IMR-90 (cell line): ENCODE measurements at regions not wholly inside any gene's neighbourhood (a gene's known extent, or its start where the extent isn't known, plus 50 kb on each side); places are given as distances from the start of the nearest gene placed in this dataset.

Experiments
- ATAC-seq: fragments of 200-7000 bp; cut with Tn5 transposase; 2 replicates; pipeline ENCODE4 v1.9.1; 2020; ENCODE audit warnings: low read depth, mild to moderate bottlenecking, moderate library complexity
- BruUV-seq: library from RNA; stranded (reverse); fragments of 400-500 nt; replicated peaks from 2 replicates; lab custom pipeline; 2021; lab: Mats Ljungman, UMichigan
- CTCF ChIA-PET: fragments of 300-600 bp; formaldehyde crosslinking; extraction: SDS; loops from one replicate; lab custom pipeline; 2021; ENCODE audit warnings: antibody characterized with exemption; lab: Yijun Ruan, JAX
- POLR2A ChIA-PET: fragments of 300-600 bp; sonication (Branson Sonifier 250); formaldehyde crosslinking; loops from one replicate; lab custom pipeline; 2022; ENCODE audit warnings: antibody characterized with exemption; ENCODE audit not compliant: unreplicated experiment; lab: Charles Lee
- DNase-seq: peaks from one replicate; pipeline ENCODE4 v3.0.0; 2013
- H2AFZ ChIP-seq: replicated peaks from 2 replicates; pipeline ENCODE3; 2013; ENCODE audit warnings: low read length, mild to moderate bottlenecking; ENCODE audit not compliant: poor library complexity
- H2AK5ac ChIP-seq: 2 replicates; pipeline ENCODE4 v1.6.1; 2013; ENCODE audit warnings: low read depth, low read length, inconsistent platforms
- H2AK9ac ChIP-seq: replicated peaks from 2 replicates; pipeline ENCODE3; 2013; ENCODE audit warnings: mild to moderate bottlenecking, low read depth, low read length, moderate library complexity; ENCODE audit not compliant: poor library complexity
- H2BK120ac ChIP-seq: 2 replicates; pipeline ENCODE4 v1.6.1; 2013; ENCODE audit warnings: low read depth, low read length, inconsistent platforms
- H2BK15ac ChIP-seq: 3 replicates; pipeline ENCODE4 v1.6.1; 2013; ENCODE audit warnings: low read depth, low read length, inconsistent platforms
- H2BK20ac ChIP-seq: 2 replicates; pipeline ENCODE4 v1.6.1; 2013; ENCODE audit warnings: low read depth, mild to moderate bottlenecking, inconsistent platforms, low read length, moderate library complexity
- H2BK5ac ChIP-seq: 2 replicates; pipeline ENCODE4 v1.6.1; 2013; ENCODE audit warnings: mild to moderate bottlenecking, low read depth, low read length, inconsistent platforms; ENCODE audit not compliant: poor library complexity, severe bottlenecking
- H3K14ac ChIP-seq: replicated peaks from 2 replicates; pipeline ENCODE4 v1.6.1; 2013; ENCODE audit warnings: low read depth, low read length, inconsistent platforms
- H3K18ac ChIP-seq: 2 replicates; pipeline ENCODE4 v1.6.1; 2013; ENCODE audit warnings: low read depth, low read length, control low read depth
- H3K23ac ChIP-seq: 2 replicates; pipeline ENCODE4 v1.6.1; 2013; ENCODE audit warnings: low read depth, low read length, inconsistent platforms
- H3K27ac ChIP-seq: 2 replicates; pipeline ENCODE4 v1.5.1; 2013; ENCODE audit warnings: mild to moderate bottlenecking, control low read depth, low read length; ENCODE audit not compliant: insufficient read depth
- H3K27me3 ChIP-seq: 2 replicates; pipeline ENCODE4 v1.6.1; 2013; ENCODE audit warnings: low read length; ENCODE audit not compliant: control insufficient read depth, insufficient read depth
- H3K36me3 ChIP-seq: 2 replicates; pipeline ENCODE4 v1.6.1; 2013; ENCODE audit warnings: low read length, mixed read lengths; ENCODE audit not compliant: control insufficient read depth, insufficient read depth
- H3K4ac ChIP-seq: 2 replicates; pipeline ENCODE4 v1.6.1; 2013; ENCODE audit warnings: low read depth, low read length, inconsistent platforms
- H3K4me1 ChIP-seq: 2 replicates; pipeline ENCODE4 v1.6.1; 2013; ENCODE audit warnings: low read length, mixed read lengths; ENCODE audit not compliant: control insufficient read depth, insufficient read depth
- H3K4me2 ChIP-seq: 2 replicates; pipeline ENCODE4 v1.6.1; 2013; ENCODE audit warnings: low read depth, mild to moderate bottlenecking, control low read depth, low read length, moderate library complexity
- H3K4me3 ChIP-seq: 2 replicates; pipeline ENCODE4 v1.5.1; 2013; ENCODE audit warnings: low read depth, mild to moderate bottlenecking, control low read depth, low read length, moderate library complexity; ENCODE audit not compliant: insufficient read depth
- H3K56ac ChIP-seq: 2 replicates; pipeline ENCODE4 v1.6.1; 2013; ENCODE audit warnings: low read length, inconsistent platforms; ENCODE audit not compliant: insufficient read depth; ENCODE audit errors: extremely low read depth
- H3K79me1 ChIP-seq, 2 experiments: 2 replicates each; pipeline ENCODE4 v1.6.1; 2013; ENCODE audit warnings: low read length in 2 of 2, inconsistent platforms in 1 of 2, low read depth in 1 of 2
- H3K9ac ChIP-seq: 2 replicates; pipeline ENCODE4 v1.6.1; 2013; ENCODE audit warnings: low read depth, low read length, control low read depth
- H3K9me1 ChIP-seq: 2 replicates; pipeline ENCODE4 v1.6.1; 2013; ENCODE audit warnings: low read length, inconsistent platforms; ENCODE audit not compliant: insufficient read depth
- H3K9me3 ChIP-seq: 2 replicates; pipeline ENCODE4 v1.6.1; 2013; ENCODE audit warnings: low read length; ENCODE audit not compliant: control insufficient read depth, insufficient read depth
- H4K20me1 ChIP-seq: 2 replicates; pipeline ENCODE4 v1.6.1; 2013; ENCODE audit warnings: low read length, inconsistent platforms; ENCODE audit not compliant: insufficient read depth
- H4K5ac ChIP-seq: 2 replicates; pipeline ENCODE4 v1.6.1; 2013; ENCODE audit warnings: mild to moderate bottlenecking, low read depth, low read length, control low read depth
- H4K8ac ChIP-seq, 2 experiments: 2 replicates each; pipeline ENCODE4 v1.6.1; 2013; ENCODE audit warnings: low read depth in 2 of 2, low read length in 2 of 2, control low read depth in 1 of 2, inconsistent platforms in 1 of 2
- H4K91ac ChIP-seq: 2 replicates; pipeline ENCODE4 v1.6.1; 2013; ENCODE audit warnings: low read depth, low read length, inconsistent platforms; ENCODE audit not compliant: insufficient read depth
- BHLHE40 ChIP-seq: fragments of 150-350 bp; IDR thresholded peaks from 2 replicates; pipeline ENCODE4 v1.6.1; 2016; ENCODE audit warnings: mild to moderate bottlenecking, low read depth, low read length
- CEBPB ChIP-seq: IDR thresholded peaks from 2 replicates; pipeline ENCODE4 v1.6.1; 2012; ENCODE audit warnings: low read depth, low read length, improper control_type of control experiment
- CHD1 ChIP-seq: IDR thresholded peaks from 2 replicates; pipeline ENCODE4 v1.6.1; 2012; ENCODE audit warnings: low read depth, low read length, improper control_type of control experiment
- CTCF ChIP-seq: conservative IDR thresholded peaks from 2 replicates; pipeline ENCODE4 v1.5.1; 2012; ENCODE audit warnings: mild to moderate bottlenecking, low read depth, low read length, improper control_type of control experiment
- ELK1 ChIP-seq: fragments of 150-350 bp; IDR thresholded peaks from 2 replicates; pipeline ENCODE4 v1.6.1; 2016; ENCODE audit warnings: low read depth, mild to moderate bottlenecking, low read length, moderate library complexity, borderline replicate concordance
- FOS ChIP-seq: fragments of 150-350 bp; IDR thresholded peaks from 2 replicates; pipeline ENCODE4 v1.6.1; 2016; ENCODE audit warnings: low read depth, low read length
- MAFK ChIP-seq: IDR thresholded peaks from 2 replicates; pipeline ENCODE4 v1.6.1; 2012; ENCODE audit warnings: low read depth, low read length, improper control_type of control experiment
- MAZ ChIP-seq: IDR thresholded peaks from 2 replicates; pipeline ENCODE4 v1.6.1; 2012; ENCODE audit warnings: low read depth, mild to moderate bottlenecking, low read length, improper control_type of control experiment, moderate library complexity, borderline replicate concordance
- MXI1 ChIP-seq: IDR thresholded peaks from 2 replicates; pipeline ENCODE4 v1.6.1; 2012; ENCODE audit warnings: low read depth, mild to moderate bottlenecking, low read length, moderate library complexity, borderline replicate concordance
- NFE2L2 ChIP-seq: fragments of 150-350 bp; IDR thresholded peaks from 2 replicates; pipeline ENCODE4 v1.6.1; 2016; ENCODE audit warnings: low read depth, mild to moderate bottlenecking, low read length
- POLR2A ChIP-seq: IDR thresholded peaks from 2 replicates; pipeline ENCODE4 v1.6.1; 2012; ENCODE audit warnings: mild to moderate bottlenecking, low read depth, low read length
- RAD21 ChIP-seq: IDR thresholded peaks from 2 replicates; pipeline ENCODE4 v1.6.1; 2012; ENCODE audit warnings: low read length, improper control_type of control experiment
- RCOR1 ChIP-seq: IDR thresholded peaks from 2 replicates; pipeline ENCODE4 v1.6.1; 2012; ENCODE audit warnings: mild to moderate bottlenecking, low read length, improper control_type of control experiment; ENCODE audit not compliant: insufficient replicate concordance
- RFX5 ChIP-seq: IDR thresholded peaks from 2 replicates; pipeline ENCODE4 v1.8.0; 2012; ENCODE audit warnings: low read depth, mild to moderate bottlenecking, low read length, moderate library complexity
- SMC3 ChIP-seq: fragments of 150-350 bp; IDR thresholded peaks from 2 replicates; pipeline ENCODE4 v1.6.1; 2016; ENCODE audit warnings: low read depth, mild to moderate bottlenecking, antibody characterized with exemption, low read length, moderate library complexity
- USF2 ChIP-seq: fragments of 150-350 bp; IDR thresholded peaks from 2 replicates; pipeline ENCODE4 v1.6.1; 2017; ENCODE audit warnings: mild to moderate bottlenecking, antibody characterized with exemption, low read length, low read depth
- WGBS, 2 experiments: methylation state at CpG; one replicate each; pipeline versions ENCODE4 v1.1.5 to v1.1.7; 2013; ENCODE audit warnings: missing lambda C conversion rate in 2 of 2; ENCODE audit not compliant: insufficient read length in 1 of 2; ENCODE audit errors: extremely low coverage in 2 of 2; 5-methylcytosine and 5-hydroxymethylcytosine counted together
- dilution Hi-C: fragments of 300-500 bp; cut with HindIII; formaldehyde crosslinking; loops from one replicate; pipeline ENCODE4 v1.14.3; 2018; ENCODE audit warnings: low sequenced_read_pairs; ENCODE audit not compliant: unreplicated experiment
- in situ Hi-C: fragments of 300-500 bp; cut with MboI; formaldehyde crosslinking; loops from 3 replicates; pipeline ENCODE4 v1.14.3; 2019; ENCODE audit warnings: low sequenced_read_pairs, inconsistent platforms, mixed read lengths
- intact Hi-C: fragments of 100-400 bp; cut with micrococcal nuclease; formaldehyde crosslinking; loops from 2 replicates; pipeline ENCODE4 v1.10.0; 2022

- H2AK5ac ChIP-seq: no peak overlapping the region
- dilution Hi-C loops (no loop called here), intact Hi-C loops (no loop called here), in situ Hi-C loops (no loop called here)
- H3K4me3 ChIP-seq: no peak overlapping the region
- H4K5ac ChIP-seq: no peak overlapping the region
- no peak overlapping the region for H3K18ac ChIP-seq
- ATAC-seq: no peak
- H3K4ac ChIP-seq: no peak overlapping the region
- H2BK20ac ChIP-seq: no peak overlapping the region
- H4K91ac ChIP-seq: no peak overlapping the region
- H3K4me2 ChIP-seq: no peak overlapping the region
- no peak overlapping the region for H2BK15ac ChIP-seq
- H2BK120ac ChIP-seq: no peak overlapping the region
- no peak for TF ChIP-seq BHLHE40
- no peak for TF ChIP-seq MAFK
- TF ChIP-seq FOS: no peak
- TF ChIP-seq MAZ: no peak
- TF ChIP-seq RCOR1: no peak
- no peak for TF ChIP-seq CTCF
- TF ChIP-seq CHD1: no peak
- no peak for TF ChIP-seq CEBPB
- TF ChIP-seq RAD21: no peak
- TF ChIP-seq NFE2L2: no peak
- TF ChIP-seq MXI1: no peak
- TF ChIP-seq SMC3: no peak
- TF ChIP-seq POLR2A: no peak
- no peak for TF ChIP-seq USF2
- TF ChIP-seq RFX5: no peak
- no peak for TF ChIP-seq ELK1
- H4K8ac ChIP-seq: no peak overlapping the region
- POLR2A ChIA-PET: no interaction called here
- no peak for DNase-seq
- no peak overlapping the region for H2AK9ac ChIP-seq
- no peak overlapping the region for H3K27ac ChIP-seq
- no peaks in the 10 kb centered on the region for H3K36me3 ChIP-seq
- no peak overlapping the region for H3K14ac ChIP-seq
- H3K56ac ChIP-seq: no peak overlapping the region
- H3K79me1 ChIP-seq: no peaks in the 10 kb centered on the region
- no peak overlapping the region for H2BK5ac ChIP-seq
- no peaks in the 10 kb centered on the region for H3K4me1 ChIP-seq
- no peaks in the 10 kb centered on the region for H3K9me1 ChIP-seq
- H4K20me1 ChIP-seq: no peaks in the 10 kb centered on the region
- H3K9me3 ChIP-seq: no peaks in the 10 kb centered on the region
- H3K23ac ChIP-seq: no peak overlapping the region
- WGBS, 2 experiments: no CpG with 5 or more reads among the region's 3 CpGs
- no peak overlapping the region for H3K9ac ChIP-seq
- H3K27me3 ChIP-seq: no peaks in the 10 kb centered on the region
- no peak overlapping the region for H2AFZ ChIP-seq
- CTCF ChIA-PET: no interaction called here
- BruUV-seq: no TSS peak
Observed at GRCh38 chr7:26022982-26023381, 129.0 kb upstream of the NFE2L3 start.
